Heart left ventricle (tissue), 16 donors: ENCODE measurements at regions not wholly inside any gene's neighbourhood (a gene's known extent, or its start where the extent isn't known, plus 50 kb on each side); places are given as distances from the start of the nearest gene placed in this dataset.

Source experiments
- ATAC-seq, 4 donors: fragments of 200-7000 bp; cut with Tn5 transposase; one replicate each; pipeline ENCODE4 v1.9.1; 2020 to 2022; ENCODE audit warnings: moderate library complexity in 4 of 4, mild to moderate bottlenecking in 3 of 4, moderate number of reproducible peaks in 1 of 4
- DNase-seq, 5 donors: peaks; one replicate each; pipeline ENCODE4 v3.0.0-alpha.2; 2020
- H3K27ac ChIP-seq, 12 donors: fragments of 200-600 bp; sonication (generic) in 4 of 12; one replicate each; pipeline versions ENCODE4 v1.5.0 to v1.8.0; 2016 to 2022; ENCODE audit warnings: mild to moderate bottlenecking in 2 of 12
- H3K27me3 ChIP-seq, 9 donors: fragments of 200-600 bp; sonication (generic) in 2 of 9; one replicate each; pipeline versions ENCODE4 v1.5.1 to v1.8.0; 2016 to 2022; ENCODE audit warnings: mild to moderate bottlenecking in 3 of 9
- H3K36me3 ChIP-seq, 9 donors: fragments of 200-600 bp; sonication (generic) in 2 of 9; one replicate each; pipeline versions ENCODE4 v1.5.0 to v1.8.0; 2018 to 2022; ENCODE audit warnings: mild to moderate bottlenecking in 2 of 9
- H3K4me1 ChIP-seq, 12 donors: fragments of 200-600 bp; sonication (generic) in 4 of 12; one replicate each; pipeline versions ENCODE4 v1.5.0 to v1.8.0; 2016 to 2022; ENCODE audit warnings: mild to moderate bottlenecking in 3 of 12
- H3K4me3 ChIP-seq, 12 donors: fragments of 200-600 bp; sonication (generic) in 4 of 12; one replicate each; pipeline versions ENCODE4 v1.5.0 to v1.8.0; 2017 to 2022; ENCODE audit warnings: mild to moderate bottlenecking in 9 of 12, moderate library complexity in 4 of 12
- H3K9me3 ChIP-seq, 12 donors: fragments of 200-600 bp; sonication (generic) in 4 of 12; one replicate each; pipeline versions ENCODE4 v1.5.0 to v1.8.0; 2016 to 2022; ENCODE audit warnings: mild to moderate bottlenecking in 1 of 12
- CTCF ChIP-seq, 12 donors: fragments of 200-600 bp; sonication (generic) in 4 of 12; IDR thresholded peaks; one replicate each; pipeline versions ENCODE4 v1.5.0 to v1.8.0; 2018 to 2022; ENCODE audit warnings: antibody characterized with exemption in 12 of 12, mild to moderate bottlenecking in 5 of 12
- POLR2A ChIP-seq, 2 donors: fragments of 450-650 bp; IDR thresholded peaks; one replicate each; pipeline ENCODE4 v1.6.1; 2017; ENCODE audit warnings: antibody characterized with exemption in 2 of 2, mild to moderate bottlenecking in 2 of 2, moderate library complexity in 2 of 2
- WGBS, 4 donors: extraction: QIAGEN DNeasy Blood & Tissue Kit in 2 of 4; methylation state at CpG; one replicate each; pipeline versions ENCODE4 v1.1.5 to v1.1.7; 2013 to 2018; 5-methylcytosine and 5-hydroxymethylcytosine counted together
- intact Hi-C, 10 donors: fragments of 100-400 bp; cut with DNase I; formaldehyde crosslinking; loops; one replicate each; pipeline versions ENCODE4 v1.11.1 to v1.14.2; 2022
- donor health status: ischemic (EF 13 %, LVEDD 7.1; RV severe dilation, severe dysfunction).
- donor health status: healthy with polysubstance abuse.
- donor health status: DM: no; HTN: yes; CAD: no.
- donor health status: DM: no; HTN: no; CAD: no.
- donor health status: ischemic (EF 25% LVEDD 6.9; RV normal size, moderate dysfunction).
- donor health status: ischemic (EF 25% LVEDD 5.7; RV mildly dilated, moderate dysfunction).
- donor health status: healthy.
- donor health status: DM: yes; HTN: yes; CAD: no.
- donor health status: ischemic (EF 35%, LVEDD 5.7; RV mildly dilated, moderate dysfunction).
- donor health status: nonischemic (EF 11% LVEDD 7.7; RV severe dilation, severe dysfunction).
- donor health status: DM: yes; HTN: yes; CAD: no.
- donor health status: PGD.
- donor health status: ischemic (EF 29% LVEDD 5.4; RV normal size, mild dysfunction).
- donor health status: nonischemic (EF 23%, LVEDD 6.1; RV moderate dilation, normal function).

- WGBS, 4 donors: 25 to 43% (median 30%) methylated on average over 2 of the region's 2 CpGs
- ATAC-seq: no peak
- intact Hi-C loops: no loop called here
- Histone ChIP-seq H3K4me1 (no peaks in the 10 kb centered on the region), H3K9me3 (peaks cover 0 to 4% (median 0%) of the 10 kb centered on the region in 12 donors), H3K27me3 (no peaks in the 10 kb centered on the region), H3K4me3 (no peak overlapping the region), H3K27ac (no peak overlapping the region), H3K36me3 (no peaks in the 10 kb centered on the region)
- no peak for DNase-seq
- no peak for TF ChIP-seq CTCF (IDR thresholded peaks at IDR 0.05)
- no peak for TF ChIP-seq POLR2A (IDR thresholded peaks at IDR 0.05)
Measured at GRCh38 chr6:103284835-103285234, 1574.9 kb downstream of the HACE1 start.

DNA sequence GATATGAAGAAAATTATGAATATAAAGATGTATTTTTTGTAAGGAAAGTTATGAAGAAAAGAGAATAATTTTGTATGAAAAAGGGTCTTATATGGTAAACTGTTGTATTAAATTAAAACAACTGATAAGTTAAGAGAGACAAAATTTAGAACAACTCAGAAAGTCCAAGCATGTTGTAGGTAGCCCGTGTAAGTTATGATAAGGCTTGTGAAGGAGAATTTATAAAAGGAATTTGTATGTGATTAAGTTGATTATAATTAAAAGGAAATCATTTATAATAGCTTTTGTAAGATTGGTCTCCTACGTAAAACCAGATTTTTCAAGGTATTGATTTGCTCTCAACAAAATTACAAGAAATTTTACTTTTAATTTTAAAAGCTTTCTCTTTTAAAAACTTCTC is 1579.3 kb downstream of the HACE1 start:
- H3K4me1 ChIP-seq: no peaks in the 10 kb centered on the region
- DNase-seq (no peak), ATAC-seq (no peak)
- H3K9me3 ChIP-seq: peaks cover 0 to 4% (median 0%) of the 10 kb centered on the region in 12 donors
- H3K27me3 ChIP-seq: no peaks in the 10 kb centered on the region
- TF ChIP-seq POLR2A (IDR thresholded peaks at IDR 0.05) (no peak), CTCF (IDR thresholded peaks at IDR 0.05) (no peak)
- H3K27ac ChIP-seq: no peak overlapping the region
- H3K36me3 ChIP-seq: no peaks in the 10 kb centered on the region
- intact Hi-C loops: no loop called here
- WGBS, 4 donors: 61 to 81% (median 72%) methylated on average over 2 of the region's 2 CpGs
- H3K4me3 ChIP-seq: no peak overlapping the region

- intact Hi-C loops: loop anchor here in 2 of 10 donors (10.0 kb wide), 1 partner anchor 423 kb away; no protein-coding TSS in a partner anchor
- TF ChIP-seq POLR2A (IDR thresholded peaks at IDR 0.05) (no peak), CTCF (IDR thresholded peaks at IDR 0.05) (no peak)
- DNase-seq (no peak), ATAC-seq (no peak)
- no peaks in the 10 kb centered on the region for H3K27me3 ChIP-seq
- no peaks in the 10 kb centered on the region for H3K36me3 ChIP-seq
- no peak overlapping the region for H3K4me3 ChIP-seq
- H3K27ac ChIP-seq: no peak overlapping the region
- no peaks in the 10 kb centered on the region for H3K4me1 ChIP-seq
- WGBS, 4 donors: 75 to 87% (median 81%) methylated on average over 1 of the region's 1 CpG
- H3K9me3 ChIP-seq: peaks cover 0 to 4% (median 0%) of the 10 kb centered on the region in 12 donors
Measured at GRCh38 chr6:103277936-103278335, 1581.8 kb downstream of the HACE1 start.

DNA sequence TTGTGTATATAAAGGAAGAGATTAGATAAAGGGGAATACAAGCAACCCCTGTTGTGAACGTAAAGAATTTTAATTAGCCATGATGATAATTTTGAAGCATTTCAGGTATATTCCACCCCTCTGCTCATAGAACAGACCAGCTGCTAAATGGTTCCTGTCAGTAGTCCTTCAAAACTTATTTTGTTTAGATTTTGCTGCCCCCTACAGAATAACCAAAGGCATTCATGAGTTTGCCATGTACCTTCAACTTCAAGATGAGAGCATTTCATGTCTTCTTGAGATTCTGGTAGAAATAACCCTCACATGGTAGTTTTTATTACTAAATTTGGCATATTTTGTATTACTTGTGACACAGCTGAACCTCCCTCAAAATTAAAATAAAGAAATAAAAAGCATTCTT is 1586.7 kb downstream of the HACE1 start:
- Histone ChIP-seq H3K36me3 (no peaks in the 10 kb centered on the region), H3K27me3 (no peaks in the 10 kb centered on the region), H3K27ac (no peak overlapping the region), H3K4me1 (no peaks in the 10 kb centered on the region), H3K9me3 (no peaks in the 10 kb centered on the region), H3K4me3 (no peak overlapping the region)
- ATAC-seq (peak in 1 of 4 donors; percentile 47), DNase-seq (no peak)
- WGBS, 4 donors: 3 to 15% (median 10%) methylated on average over 1 of the region's 1 CpG
- TF ChIP-seq POLR2A (IDR thresholded peaks at IDR 0.05) (no peak), CTCF (IDR thresholded peaks at IDR 0.05) (peak in 9 of 12 donors; percentile 13 to 38 (median 30))
- intact Hi-C loops: loop anchor here in 3 of 10 donors (5.0 to 10.0 kb wide), 2 partner anchors 418 to 421 kb away; no protein-coding TSS in a partner anchor
